Stomach (tissue), 4 donors: ENCODE measurements at regions not wholly inside any gene's neighbourhood (a gene's known extent, or its start where the extent isn't known, plus 50 kb on each side); places are given as distances from the start of the nearest gene placed in this dataset.

ENCODE experiments used
- CTCF ChIP-seq, 7 experiments: fragments of 450-650 bp in 4 of 7; fragments of 200-600 bp in 3 of 7; sonication (generic) in 3 of 7; IDR thresholded peaks; one replicate each; pipeline ENCODE4 v1.5.1; 2016 to 2019; ENCODE audit warnings: antibody characterized with exemption in 7 of 7, control low read depth in 2 of 7, mild to moderate bottlenecking in 1 of 7
- EP300 ChIP-seq: sonication (generic); formaldehyde crosslinking; IDR thresholded peaks from one replicate; pipeline ENCODE4 v1.6.1; 2017; ENCODE audit warnings: antibody characterized with exemption
- POLR2AphosphoS5 ChIP-seq, 3 donors: sonication (generic); formaldehyde crosslinking; IDR thresholded peaks; one replicate each; pipeline ENCODE4 v1.6.1; 2016; ENCODE audit warnings: antibody characterized with exemption in 3 of 3

DNA sequence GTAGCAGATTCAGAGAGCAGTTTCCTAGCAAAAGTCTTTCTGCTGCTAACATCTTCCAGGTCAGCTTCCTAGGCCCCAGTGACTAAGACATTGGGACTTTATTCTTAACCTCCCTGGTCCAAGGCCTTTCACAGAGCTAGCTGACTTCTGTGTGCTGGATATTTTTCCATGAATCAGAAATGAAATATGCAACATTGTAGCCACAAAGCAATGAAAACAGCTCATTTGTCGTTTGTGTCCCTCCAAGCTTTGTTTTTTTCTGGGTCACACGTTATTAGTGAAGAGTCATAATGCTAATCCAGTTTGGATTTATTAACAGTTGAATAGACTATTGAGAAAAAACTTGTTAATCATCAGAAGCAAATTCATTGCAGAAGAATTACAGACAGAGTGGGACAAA is 82.4 kb downstream of the ARF6 start:
- TF ChIP-seq EP300 (no peak), CTCF (IDR thresholded peaks at IDR 0.05) (no peak), POLR2AphosphoS5 (IDR thresholded peaks at IDR 0.05) (peak in 1 of 3 donors; percentile 9)
